GM20000 (cell line): ENCODE measurements at regions not wholly inside any gene's neighbourhood (a gene's known extent, or its start where the extent isn't known, plus 50 kb on each side); places are given as distances from the start of the nearest gene placed in this dataset.

Source experiments
- DNase-seq: peaks from one replicate; pipeline ENCODE4 v3.0.0; 2012; ENCODE audit warnings: low spot score
- TF ChIP-seq, protein P1 (sequence below): IDR thresholded peaks from 2 replicates; pipeline ENCODE4 v1.5.1; 2012; ENCODE audit warnings: mild to moderate bottlenecking, control low read depth; ENCODE audit errors: extremely low read depth, missing control alignments

DNA sequence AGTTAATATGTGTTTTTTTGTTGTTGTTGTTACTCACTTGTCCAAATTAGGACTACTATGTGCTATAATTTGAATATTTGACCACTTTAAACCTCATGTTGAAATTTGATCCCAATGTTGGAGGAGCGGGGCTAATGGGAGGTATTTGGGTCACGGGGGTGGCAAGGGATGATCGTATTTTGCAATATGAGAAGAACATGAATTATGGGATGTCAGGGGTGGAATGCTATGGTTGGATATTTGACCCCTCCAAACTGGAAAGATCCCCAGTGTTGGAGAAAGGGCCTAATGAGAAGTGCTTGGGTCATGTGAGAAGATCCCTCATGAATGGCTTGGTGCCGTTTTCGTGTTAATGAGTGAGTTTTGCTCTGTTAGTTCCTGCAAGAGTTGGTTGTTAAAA is 119.8 kb downstream of the NUDT12 start:
- DNase-seq: no peak
- TF ChIP-seq, protein P1, sequence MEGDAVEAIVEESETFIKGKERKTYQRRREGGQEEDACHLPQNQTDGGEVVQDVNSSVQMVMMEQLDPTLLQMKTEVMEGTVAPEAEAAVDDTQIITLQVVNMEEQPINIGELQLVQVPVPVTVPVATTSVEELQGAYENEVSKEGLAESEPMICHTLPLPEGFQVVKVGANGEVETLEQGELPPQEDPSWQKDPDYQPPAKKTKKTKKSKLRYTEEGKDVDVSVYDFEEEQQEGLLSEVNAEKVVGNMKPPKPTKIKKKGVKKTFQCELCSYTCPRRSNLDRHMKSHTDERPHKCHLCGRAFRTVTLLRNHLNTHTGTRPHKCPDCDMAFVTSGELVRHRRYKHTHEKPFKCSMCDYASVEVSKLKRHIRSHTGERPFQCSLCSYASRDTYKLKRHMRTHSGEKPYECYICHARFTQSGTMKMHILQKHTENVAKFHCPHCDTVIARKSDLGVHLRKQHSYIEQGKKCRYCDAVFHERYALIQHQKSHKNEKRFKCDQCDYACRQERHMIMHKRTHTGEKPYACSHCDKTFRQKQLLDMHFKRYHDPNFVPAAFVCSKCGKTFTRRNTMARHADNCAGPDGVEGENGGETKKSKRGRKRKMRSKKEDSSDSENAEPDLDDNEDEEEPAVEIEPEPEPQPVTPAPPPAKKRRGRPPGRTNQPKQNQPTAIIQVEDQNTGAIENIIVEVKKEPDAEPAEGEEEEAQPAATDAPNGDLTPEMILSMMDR: no peak

DNA sequence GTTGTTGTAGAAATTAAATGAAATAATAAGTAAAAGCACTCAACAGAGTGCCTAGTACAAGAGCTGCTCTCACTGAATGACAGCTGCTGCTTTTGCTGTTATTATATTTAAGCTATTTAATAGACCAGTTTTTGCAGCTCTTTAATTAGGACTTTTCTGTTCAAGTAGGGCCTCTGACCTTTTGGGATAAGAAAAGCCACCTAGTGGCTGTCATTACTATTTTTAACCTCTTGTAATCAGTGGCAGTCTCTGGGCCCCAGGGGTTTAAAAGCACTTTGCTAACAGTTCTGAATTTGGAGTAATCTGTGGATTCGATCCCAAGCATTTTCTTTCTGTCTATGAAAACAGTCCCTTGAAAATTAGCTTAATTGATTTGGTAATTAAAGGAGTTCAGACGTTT is 121.1 kb downstream of the NUDT12 start:
- no peak for DNase-seq
- TF ChIP-seq, protein P1: no peak

DNA sequence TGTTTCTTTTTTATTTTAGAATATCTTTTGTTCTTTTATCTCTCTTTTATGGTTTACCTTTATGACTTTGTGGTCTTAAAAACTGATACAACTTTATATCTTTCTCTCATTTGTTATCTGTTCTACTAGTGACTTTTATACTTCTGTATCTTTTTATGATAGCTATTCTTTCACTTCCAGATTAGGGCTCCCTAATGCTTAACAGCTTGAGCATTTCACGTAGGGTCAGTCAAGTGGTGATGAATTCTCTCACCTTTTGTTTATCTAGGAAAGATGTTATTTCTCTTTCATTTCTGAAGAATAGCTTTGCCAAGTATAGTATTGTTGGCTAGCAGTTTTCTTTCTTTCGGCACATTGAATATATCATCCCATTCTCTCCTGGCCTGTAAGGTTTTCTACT is 123.6 kb downstream of the NUDT12 start:
- no peak for DNase-seq

DNA sequence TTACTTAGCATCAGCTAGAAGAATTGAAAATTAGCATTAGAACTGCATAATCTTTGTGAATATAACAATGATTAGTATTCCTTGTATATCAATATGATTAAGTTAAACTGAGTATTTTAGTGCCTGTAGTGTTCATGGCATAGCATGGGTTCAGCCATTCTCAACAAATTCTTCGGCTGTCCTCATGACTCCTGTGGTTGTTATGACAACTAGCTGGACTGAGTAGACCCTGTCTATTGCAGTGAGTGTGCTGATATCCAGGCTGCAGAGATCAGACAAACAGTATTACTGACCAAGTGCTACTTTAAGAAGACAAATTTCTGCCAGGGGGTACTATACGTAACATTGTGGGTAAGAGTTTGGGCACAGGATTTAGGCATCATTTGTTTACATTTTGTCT is 125.9 kb downstream of the NUDT12 start:
- TF ChIP-seq, protein P1: no peak
- no peak for DNase-seq

More for the DNA sequence above, 123.6 kb downstream of the NUDT12 start:
- TF ChIP-seq, protein P1: no peak

DNA sequence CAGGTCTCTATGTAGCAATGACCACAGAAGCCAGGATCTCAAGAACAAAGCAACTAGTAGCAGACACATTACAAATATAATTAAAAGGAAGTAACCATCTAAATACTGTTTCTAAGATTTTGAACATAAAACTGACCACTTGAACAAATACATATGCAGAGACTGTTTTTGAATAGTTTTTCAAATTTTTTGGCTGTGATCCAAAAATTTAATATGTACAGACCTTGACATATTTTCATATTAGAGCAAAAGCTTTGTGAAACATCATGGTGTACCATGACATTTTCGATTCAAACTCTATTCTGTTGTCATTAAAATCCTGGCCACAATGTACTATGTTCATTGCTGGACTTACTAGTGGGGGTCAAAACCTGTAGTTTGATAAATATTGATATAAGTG is 126.5 kb downstream of the NUDT12 start:
- no peak for DNase-seq
- TF ChIP-seq, protein P1: no peak

DNA sequence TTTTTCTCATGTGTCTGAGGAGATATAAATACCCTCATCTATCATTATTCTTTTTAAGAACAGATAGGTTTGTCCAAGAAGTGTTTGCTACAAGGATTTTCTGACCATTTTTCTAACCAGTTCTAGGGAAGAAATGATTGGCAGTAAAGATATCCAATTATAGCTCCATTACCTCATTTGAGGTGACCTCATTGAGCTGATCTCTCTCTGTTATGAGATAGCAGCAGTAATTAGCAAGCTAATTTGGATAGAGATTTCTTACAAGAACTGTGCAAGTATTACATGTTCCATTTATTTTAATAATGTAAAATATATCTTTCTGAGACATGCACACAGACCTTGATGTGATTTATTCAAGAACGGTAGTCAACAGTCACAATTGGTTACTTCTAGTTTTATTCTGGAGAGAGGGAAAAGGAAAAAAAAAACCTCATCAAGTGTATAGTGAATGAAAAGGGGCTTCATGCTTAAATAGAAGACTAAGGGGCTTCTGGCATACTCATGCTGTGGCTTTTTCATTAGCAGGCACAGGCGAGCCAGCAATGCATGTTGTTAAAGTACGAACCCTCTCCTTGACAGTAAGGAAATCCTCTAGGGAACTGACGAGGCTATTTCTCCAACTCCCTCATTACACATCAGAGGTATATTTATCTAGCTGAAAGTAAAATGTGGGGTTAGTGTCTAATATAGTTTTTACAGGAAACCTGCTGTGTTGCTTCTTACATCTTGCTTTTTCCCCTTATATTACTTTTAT is 127.3 kb downstream of the NUDT12 start:
- TF ChIP-seq, protein P1: no peak
- no peak for DNase-seq

DNA sequence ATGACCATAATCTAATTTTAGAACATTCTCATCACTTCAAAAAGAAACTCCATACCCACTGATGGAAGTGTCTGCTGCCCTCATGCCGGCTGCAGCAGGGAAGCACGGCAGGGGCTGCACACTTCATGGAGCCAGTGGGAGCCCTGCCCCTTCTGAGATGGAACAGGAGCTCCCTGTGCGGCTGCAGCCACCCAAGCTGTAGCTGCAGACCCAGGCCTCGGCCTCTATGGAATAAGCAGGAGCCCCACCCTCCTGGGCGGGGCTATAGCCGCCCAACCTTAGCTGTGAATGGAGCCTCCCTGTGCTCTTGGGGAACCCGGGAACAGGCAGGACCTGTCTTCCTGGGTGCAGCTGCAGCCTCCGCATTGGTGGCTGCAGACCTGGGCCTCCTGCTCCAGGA is 128.5 kb downstream of the NUDT12 start:
- TF ChIP-seq, protein P1: no peak
- no peak for DNase-seq
